PC-3 (cell line): ENCODE measurements at regions not wholly inside any gene's neighbourhood (a gene's known extent, or its start where the extent isn't known, plus 50 kb on each side); places are given as distances from the start of the nearest gene placed in this dataset.

Experiments
- ATAC-seq: fragments of 200-7000 bp; cut with Tn5 transposase; 2 replicates; pipeline ENCODE4 v1.9.1; 2020; ENCODE audit warnings: mild to moderate bottlenecking, moderate library complexity
- BruUV-seq: library from RNA; stranded (reverse); fragments of 400-500 nt; replicated peaks from 2 replicates; lab custom pipeline; 2021; lab: Mats Ljungman, UMichigan
- CTCF ChIA-PET: fragments of 300-600 bp; sonication (Branson Sonifier 250); formaldehyde crosslinking; loops from one replicate; lab custom pipeline; 2022; ENCODE audit warnings: antibody characterized with exemption; lab: Charles Lee
- POLR2A ChIA-PET: fragments of 300-600 bp; sonication (Branson Sonifier 250); formaldehyde crosslinking; loops from one replicate; lab custom pipeline; 2022; ENCODE audit warnings: antibody characterized with exemption; ENCODE audit not compliant: unreplicated experiment; lab: Charles Lee
- DNase-seq: peaks from one replicate; pipeline ENCODE4 v3.0.0-alpha.2; 2015
- H2AFZ ChIP-seq: fragments of 300-600 bp; sonication (generic); 2 replicates; pipeline ENCODE4 v1.6.0; 2016; ENCODE audit warnings: antibody characterized with exemption, low read length
- H3F3A ChIP-seq: fragments of 300-600 bp; sonication (generic); one replicate; pipeline ENCODE4 v1.6.0; 2017; ENCODE audit warnings: antibody characterized with exemption, low read length, control low read depth, mild to moderate bottlenecking; ENCODE audit not compliant: unreplicated experiment
- H3K27ac ChIP-seq: fragments of 300-600 bp; sonication (generic); 2 replicates; pipeline ENCODE4 v1.5.1; 2016; ENCODE audit warnings: mild to moderate bottlenecking, low read length
- H3K27me3 ChIP-seq: fragments of 300-600 bp; sonication (generic); 2 replicates; pipeline ENCODE4 v1.6.1; 2016; ENCODE audit warnings: low read length, mixed read lengths
- H3K36me3 ChIP-seq: fragments of 300-600 bp; sonication (generic); 2 replicates; pipeline ENCODE4 v1.6.1; 2016; ENCODE audit warnings: low read depth, mixed run types, low read length, mixed read lengths
- H3K4me1 ChIP-seq: fragments of 300-600 bp; sonication (generic); 2 replicates; pipeline ENCODE4 v1.5.1; 2016; ENCODE audit warnings: low read length; ENCODE audit not compliant: insufficient read depth
- H3K4me2 ChIP-seq: fragments of 300-600 bp; sonication (generic); 2 replicates; pipeline ENCODE4 v1.6.0; 2016; ENCODE audit warnings: low read length
- H3K4me3 ChIP-seq: fragments of 300-600 bp; sonication (generic); 2 replicates; pipeline ENCODE4 v1.5.1; 2016; ENCODE audit warnings: mild to moderate bottlenecking, low read length, mixed read lengths
- H3K79me2 ChIP-seq: fragments of 300-600 bp; sonication (generic); 2 replicates; pipeline ENCODE4 v1.6.1; 2017; ENCODE audit warnings: low read length, mixed read lengths
- H3K9ac ChIP-seq: fragments of 300-600 bp; sonication (generic); 2 replicates; pipeline ENCODE4 v1.6.0; 2016; ENCODE audit warnings: mild to moderate bottlenecking, low read length
- H3K9me2 ChIP-seq: fragments of 300-600 bp; sonication (generic); replicated peaks from 2 replicates; pipeline ENCODE4 v1.6.1; 2016; ENCODE audit warnings: mixed run types, low read length, mixed read lengths
- H3K9me3 ChIP-seq: fragments of 300-600 bp; sonication (generic); 2 replicates; pipeline ENCODE4 v1.6.1; 2016; ENCODE audit warnings: low read length, mixed read lengths
- H4K20me1 ChIP-seq: fragments of 300-600 bp; sonication (generic); 2 replicates; pipeline ENCODE4 v1.6.1; 2016; ENCODE audit warnings: low read length, mixed read lengths
- EZH2 ChIP-seq: fragments of 300-600 bp; sonication (generic); IDR thresholded peaks from one replicate; pipeline ENCODE4 v1.6.1; 2017; ENCODE audit warnings: antibody characterized with exemption, mild to moderate bottlenecking, low read length; ENCODE audit not compliant: unreplicated experiment
- EZH2phosphoT487 ChIP-seq: fragments of 300-600 bp; sonication (generic); IDR thresholded peaks from 2 replicates; pipeline ENCODE4 v1.6.1; 2018; ENCODE audit warnings: mild to moderate bottlenecking, antibody characterized with exemption, low read length, borderline replicate concordance
- intact Hi-C: fragments of 100-400 bp; cut with micrococcal nuclease; formaldehyde crosslinking; loops from 2 replicates; pipeline ENCODE4 v1.9.0; 2023
- TF ChIP-seq, protein P1 (sequence below): fragments of 300-600 bp; sonication (generic); conservative IDR thresholded peaks from 2 replicates; pipeline ENCODE4 v1.5.1; 2017; ENCODE audit warnings: antibody characterized with exemption, low read depth, mild to moderate bottlenecking, low read length

DNA sequence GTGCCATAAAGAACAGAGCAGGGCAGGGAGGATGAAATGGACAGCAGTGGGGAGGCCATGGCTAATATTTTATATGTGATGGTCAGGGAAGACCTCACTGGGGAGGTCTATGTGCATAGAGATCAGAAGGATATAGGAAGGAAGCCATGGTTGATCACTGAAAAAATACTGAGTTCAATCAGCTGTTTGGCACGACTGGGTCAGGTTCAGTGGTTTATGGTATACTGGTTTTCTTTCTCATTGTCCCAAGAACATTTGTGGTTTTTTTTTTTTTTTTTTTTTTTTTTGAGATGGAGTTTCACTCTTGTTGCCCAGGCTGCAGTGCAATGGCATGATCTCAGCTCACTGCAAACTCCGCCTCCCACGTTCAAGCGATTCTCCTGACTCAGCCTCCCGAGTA lies 78.3 kb upstream of the TIAM2 start:
- Histone ChIP-seq H3K4me2 (no peak overlapping the region), H3K27me3 (no peaks in the 10 kb centered on the region), H3K9me3 (no peaks in the 10 kb centered on the region), H2AFZ (no peak overlapping the region), H3K4me1 (no peaks in the 10 kb centered on the region), H3K4me3 (no peak overlapping the region), H3F3A (no peaks in the 10 kb centered on the region), H4K20me1 (no peaks in the 10 kb centered on the region), H3K9me2 (no peaks in the 10 kb centered on the region), H3K27ac (no peak overlapping the region), H3K36me3 (no peaks in the 10 kb centered on the region), H3K79me2 (no peaks in the 10 kb centered on the region), H3K9ac (no peak overlapping the region)
- DNase-seq, result no peak
- BruUV-seq, result no TSS peak
- ChIA-PET POLR2A (no interaction called here), CTCF (no interaction called here)
- no peak for ATAC-seq
- intact Hi-C loops, result no loop called here
- TF ChIP-seq EZH2phosphoT487 (no peak), EZH2 (no peak)

DNA sequence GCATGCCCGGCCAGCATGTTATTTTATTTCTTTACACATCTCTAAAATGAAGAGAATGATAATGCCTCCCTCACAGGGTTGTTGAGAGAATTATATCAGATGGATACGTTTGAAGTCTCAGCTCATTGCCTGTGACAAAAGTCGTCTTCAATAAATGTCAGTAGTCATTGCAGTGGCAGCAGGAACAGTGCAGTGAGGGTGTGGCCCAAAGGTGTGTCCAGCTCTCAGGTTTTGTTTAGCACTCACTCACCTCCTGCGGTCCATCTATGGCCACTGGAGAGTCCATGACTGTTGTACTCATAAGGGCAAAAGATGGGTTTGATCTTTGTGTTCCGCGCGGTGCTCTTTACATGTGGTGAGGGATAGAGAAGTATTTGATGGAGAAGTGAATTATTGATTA lies 77.2 kb upstream of the TIAM2 start:
- ATAC-seq (no peak), DNase-seq (no peak)
- Histone ChIP-seq H3K9me3 (no peaks in the 10 kb centered on the region), H2AFZ (no peak overlapping the region), H3K27ac (no peak overlapping the region), H3K4me2 (no peak overlapping the region), H3K79me2 (no peaks in the 10 kb centered on the region), H3F3A (no peaks in the 10 kb centered on the region), H3K9me2 (no peaks in the 10 kb centered on the region), H3K36me3 (no peaks in the 10 kb centered on the region), H3K4me1 (no peaks in the 10 kb centered on the region), H3K27me3 (no peaks in the 10 kb centered on the region), H3K9ac (no peak overlapping the region), H4K20me1 (no peaks in the 10 kb centered on the region), H3K4me3 (no peak overlapping the region)
- TF ChIP-seq EZH2phosphoT487 (no peak), EZH2 (no peak)
- TF ChIP-seq, protein P1, sequence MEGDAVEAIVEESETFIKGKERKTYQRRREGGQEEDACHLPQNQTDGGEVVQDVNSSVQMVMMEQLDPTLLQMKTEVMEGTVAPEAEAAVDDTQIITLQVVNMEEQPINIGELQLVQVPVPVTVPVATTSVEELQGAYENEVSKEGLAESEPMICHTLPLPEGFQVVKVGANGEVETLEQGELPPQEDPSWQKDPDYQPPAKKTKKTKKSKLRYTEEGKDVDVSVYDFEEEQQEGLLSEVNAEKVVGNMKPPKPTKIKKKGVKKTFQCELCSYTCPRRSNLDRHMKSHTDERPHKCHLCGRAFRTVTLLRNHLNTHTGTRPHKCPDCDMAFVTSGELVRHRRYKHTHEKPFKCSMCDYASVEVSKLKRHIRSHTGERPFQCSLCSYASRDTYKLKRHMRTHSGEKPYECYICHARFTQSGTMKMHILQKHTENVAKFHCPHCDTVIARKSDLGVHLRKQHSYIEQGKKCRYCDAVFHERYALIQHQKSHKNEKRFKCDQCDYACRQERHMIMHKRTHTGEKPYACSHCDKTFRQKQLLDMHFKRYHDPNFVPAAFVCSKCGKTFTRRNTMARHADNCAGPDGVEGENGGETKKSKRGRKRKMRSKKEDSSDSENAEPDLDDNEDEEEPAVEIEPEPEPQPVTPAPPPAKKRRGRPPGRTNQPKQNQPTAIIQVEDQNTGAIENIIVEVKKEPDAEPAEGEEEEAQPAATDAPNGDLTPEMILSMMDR, result no peak
- ChIA-PET CTCF (no interaction called here), POLR2A (no interaction called here)
- intact Hi-C loops, result no loop called here
- no TSS peak for BruUV-seq

DNA sequence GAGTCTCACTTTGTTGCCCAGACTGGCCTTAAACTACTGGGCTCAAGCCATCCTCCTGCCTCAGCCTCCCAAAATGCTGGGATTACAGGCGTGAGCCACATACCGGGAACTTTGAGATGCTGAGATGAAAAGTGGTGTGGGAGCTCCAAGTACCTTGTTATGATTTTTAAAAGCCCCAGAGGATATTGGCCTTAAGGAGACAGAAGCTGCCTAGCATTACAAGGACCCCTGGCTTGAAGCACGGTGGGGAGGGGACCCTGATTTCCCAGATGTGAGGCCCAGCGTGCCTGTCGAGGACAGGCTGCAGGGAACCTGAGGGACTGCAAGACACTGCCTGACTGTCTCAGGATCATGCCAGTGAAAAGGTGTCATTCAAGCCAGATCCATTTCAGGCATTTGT lies 75.3 kb upstream of the TIAM2 start:
- ATAC-seq (no peak), DNase-seq (no peak)
- H3K4me1 ChIP-seq, result no peaks in the 10 kb centered on the region
- H4K20me1 ChIP-seq, result no peaks in the 10 kb centered on the region
- H3K9ac ChIP-seq, result no peak overlapping the region
- ChIA-PET CTCF (no interaction called here), POLR2A (no interaction called here)
- H3K4me3 ChIP-seq, result no peak overlapping the region
- H3K79me2 ChIP-seq, result no peaks in the 10 kb centered on the region
- TF ChIP-seq, protein P1, result no peak
- TF ChIP-seq EZH2 (no peak), EZH2phosphoT487 (no peak)
- no peaks in the 10 kb centered on the region for H3K9me3 ChIP-seq
- H3K27ac ChIP-seq, result no peak overlapping the region
- H3K9me2 ChIP-seq, result no peaks in the 10 kb centered on the region
- H3K4me2 ChIP-seq, result no peak overlapping the region
- BruUV-seq, result no TSS peak
- H2AFZ ChIP-seq, result no peak overlapping the region
- no peaks in the 10 kb centered on the region for H3F3A ChIP-seq
- intact Hi-C loops, result no loop called here
- no peaks in the 10 kb centered on the region for H3K36me3 ChIP-seq
- H3K27me3 ChIP-seq, result no peaks in the 10 kb centered on the region
